Sigmoid colon (tissue), 6 donors: ENCODE measurements at regions not wholly inside any gene's neighbourhood (a gene's known extent, or its start where the extent isn't known, plus 50 kb on each side); places are given as distances from the start of the nearest gene placed in this dataset.
A peak's percentile ranks its signal among the peaks of the same experiment; 100 is the strongest.

Experiments used
- DNase-seq: peaks from one replicate; pipeline ENCODE4 v3.0.0-alpha.2; 2019
- H3K27ac ChIP-seq, 4 donors: fragments of 200-600 bp; sonication (generic); one replicate each; pipeline ENCODE4 v1.5.1; 2016 to 2019; ENCODE audit warnings: mild to moderate bottlenecking in 1 of 4
- H3K27me3 ChIP-seq, 3 donors: fragments of 200-600 bp; sonication (generic); one replicate each; pipeline ENCODE4 v1.5.1; 2019; ENCODE audit warnings: mild to moderate bottlenecking in 1 of 3
- H3K36me3 ChIP-seq, 4 donors: fragments of 200-600 bp; sonication (generic); one replicate each; pipeline ENCODE4 v1.5.1; 2016 to 2019
- H3K4me1 ChIP-seq, 4 donors: fragments of 200-600 bp; sonication (generic); one replicate each; pipeline ENCODE4 v1.5.1; 2017 to 2019
- H3K4me3 ChIP-seq, 4 donors: fragments of 200-600 bp; sonication (generic); one replicate each; pipeline ENCODE4 v1.5.1; 2017 to 2019; ENCODE audit warnings: mild to moderate bottlenecking in 2 of 4, moderate library complexity in 1 of 4
- H3K9me3 ChIP-seq, 4 donors: fragments of 200-600 bp in 3 of 4; sonication (generic) in 3 of 4; one replicate each; pipeline versions ENCODE4 v1.5.1 to v1.6.1; 2013 to 2019
- CTCF ChIP-seq, 4 experiments: fragments of 450-650 bp in 3 of 4; fragments of 200-600 bp in 1 of 4; IDR thresholded peaks; one replicate each; pipeline ENCODE4 v1.5.1; 2016 to 2019; ENCODE audit warnings: antibody characterized with exemption in 4 of 4, mild to moderate bottlenecking in 3 of 4, moderate library complexity in 2 of 4
- EP300 ChIP-seq, 4 donors: sonication (generic); formaldehyde crosslinking; IDR thresholded peaks; one replicate each; pipeline ENCODE4 v1.6.1; 2017; ENCODE audit warnings: antibody characterized with exemption in 4 of 4
- POLR2A ChIP-seq, 2 donors: fragments of 450-650 bp; IDR thresholded peaks; one replicate each; pipeline ENCODE4 v1.6.1; 2016; ENCODE audit warnings: antibody characterized with exemption in 2 of 2, mild to moderate bottlenecking in 2 of 2, moderate library complexity in 2 of 2
- POLR2AphosphoS5 ChIP-seq, 4 donors: sonication (generic); formaldehyde crosslinking; IDR thresholded peaks; one replicate each; pipeline ENCODE4 v1.6.1; 2017; ENCODE audit warnings: antibody characterized with exemption in 4 of 4
- WGBS, 2 donors: extraction: QIAGEN DNeasy Blood & Tissue Kit; methylation state at CpG; one replicate each; pipeline ENCODE4 v1.1.7; 2013; 5-methylcytosine and 5-hydroxymethylcytosine counted together
- intact Hi-C: fragments of 100-400 bp; cut with DNase I; formaldehyde crosslinking; loops from one replicate; pipeline ENCODE4 v1.15.1; 2023
- donor health status: healthy with polysubstance abuse.
- donor health status: healthy.

- intact Hi-C loops, result no loop called here
- WGBS, 2 donors, result 69 to 87% methylated on average over 8 of the region's 8 CpGs
- Histone ChIP-seq H3K9me3 (no peaks in the 10 kb centered on the region), H3K27ac (no peak overlapping the region), H3K27me3 (no peaks in the 10 kb centered on the region), H3K4me1 (no peaks in the 10 kb centered on the region), H3K4me3 (no peak overlapping the region), H3K36me3 (no peaks in the 10 kb centered on the region)
- DNase-seq, result peak; percentile 13
- TF ChIP-seq CTCF (IDR thresholded peaks at IDR 0.05) (no peak), POLR2A (IDR thresholded peaks at IDR 0.05) (no peak), POLR2AphosphoS5 (IDR thresholded peaks at IDR 0.05) (no peak), EP300 (IDR thresholded peaks at IDR 0.05) (no peak)
These were observed 348.0 kb downstream of the BCL11B start for GRCh38 chr14:98924046-98924445.

GRCh38 chr14:98925354-98926040 lies 346.5 kb downstream of the BCL11B start:
- Histone ChIP-seq H3K36me3 (no peaks in the 10 kb centered on the region), H3K9me3 (no peaks in the 10 kb centered on the region), H3K4me1 (no peaks in the 10 kb centered on the region), H3K27ac (no peak overlapping the region), H3K4me3 (no peak overlapping the region), H3K27me3 (no peaks in the 10 kb centered on the region)
- peak; percentile 28 for DNase-seq
- no peak for TF ChIP-seq EP300 (IDR thresholded peaks at IDR 0.05)
- TF ChIP-seq POLR2AphosphoS5 (IDR thresholded peaks at IDR 0.05), result no peak
- no peak for TF ChIP-seq CTCF (IDR thresholded peaks at IDR 0.05)
- no peak for TF ChIP-seq POLR2A (IDR thresholded peaks at IDR 0.05)
- 87 to 88% methylated on average over 7 of the region's 7 CpGs for WGBS, 2 donors
- intact Hi-C loops, result no loop called here

DNA sequence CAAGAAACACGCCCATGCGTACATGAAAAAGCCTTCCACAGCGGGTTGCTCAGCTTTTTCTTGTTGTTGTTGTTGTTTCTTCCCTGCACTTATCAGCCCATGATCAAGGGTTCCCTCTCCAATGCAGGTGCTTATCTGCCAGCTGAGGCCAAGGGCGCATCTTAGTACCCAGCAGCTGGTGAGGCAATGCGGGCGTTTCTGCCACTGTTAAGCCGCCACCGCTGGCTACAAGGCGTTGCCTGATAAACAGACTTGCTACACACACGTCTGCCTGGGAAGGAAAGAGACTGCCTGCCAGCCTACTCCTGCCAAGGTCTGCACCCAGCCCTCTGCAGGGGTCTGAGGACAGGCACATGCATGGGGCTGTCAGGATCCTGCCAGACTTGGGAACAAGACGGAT lies 345.9 kb downstream of the BCL11B start:
- no peak for TF ChIP-seq POLR2A (IDR thresholded peaks at IDR 0.05)
- Histone ChIP-seq H3K36me3 (no peaks in the 10 kb centered on the region), H3K27me3 (no peaks in the 10 kb centered on the region), H3K4me1 (no peaks in the 10 kb centered on the region), H3K9me3 (no peaks in the 10 kb centered on the region), H3K27ac (no peak overlapping the region), H3K4me3 (no peak overlapping the region)
- WGBS, 2 donors, result 36 to 71% methylated on average over 11 of the region's 11 CpGs
- peak; percentile 13 for DNase-seq
- intact Hi-C loops, result no loop called here

- peak; percentile 4 for DNase-seq
- H3K4me3 ChIP-seq, result no peak overlapping the region
- intact Hi-C loops, result no loop called here
- H3K27ac ChIP-seq, result no peak overlapping the region
- H3K9me3 ChIP-seq, result no peaks in the 10 kb centered on the region
- no peaks in the 10 kb centered on the region for H3K36me3 ChIP-seq
- TF ChIP-seq CTCF (IDR thresholded peaks at IDR 0.05) (no peak), POLR2AphosphoS5 (IDR thresholded peaks at IDR 0.05) (no peak), EP300 (IDR thresholded peaks at IDR 0.05) (no peak), POLR2A (IDR thresholded peaks at IDR 0.05) (no peak)
- no peaks in the 10 kb centered on the region for H3K27me3 ChIP-seq
- H3K4me1 ChIP-seq, result no peaks in the 10 kb centered on the region
- WGBS, 2 donors, result 74 to 78% methylated on average over 4 of the region's 4 CpGs
These were observed 345.2 kb downstream of the BCL11B start for GRCh38 chr14:98926801-98927200.

DNA sequence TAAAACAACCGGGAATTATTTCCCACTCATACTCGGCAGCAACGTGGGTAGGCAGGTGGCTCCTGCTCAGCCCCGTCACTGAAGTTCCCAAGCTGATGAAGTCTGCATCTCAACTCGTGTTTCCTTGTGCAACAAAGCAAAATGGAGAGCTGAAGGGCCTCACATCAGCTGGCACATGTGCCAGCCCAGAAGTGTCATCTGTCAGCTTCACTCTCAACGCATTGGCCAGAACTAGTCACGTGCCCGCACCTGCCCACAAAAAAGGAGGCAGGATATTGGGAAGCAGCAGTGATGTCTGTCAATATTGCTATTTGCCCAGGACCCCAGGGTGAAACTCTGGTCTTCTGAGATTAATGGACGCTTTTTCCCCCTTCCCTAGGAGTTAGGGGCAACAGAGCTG lies 344.0 kb downstream of the BCL11B start:
- Histone ChIP-seq H3K27me3 (no peaks in the 10 kb centered on the region), H3K4me1 (no peaks in the 10 kb centered on the region), H3K36me3 (no peaks in the 10 kb centered on the region), H3K4me3 (no peak overlapping the region), H3K27ac (no peak overlapping the region), H3K9me3 (no peaks in the 10 kb centered on the region)
- TF ChIP-seq POLR2AphosphoS5 (IDR thresholded peaks at IDR 0.05) (no peak), EP300 (IDR thresholded peaks at IDR 0.05) (no peak), POLR2A (IDR thresholded peaks at IDR 0.05) (no peak), CTCF (IDR thresholded peaks at IDR 0.05) (no peak)
- WGBS, 2 donors, result 90 to 93% methylated on average over 9 of the region's 9 CpGs
- intact Hi-C loops, result no loop called here
- peak; percentile 33 for DNase-seq
